ENCODE measurements at regions not wholly inside any gene's neighbourhood (a gene's known extent, or its start where the extent isn't known, plus 50 kb on each side); places are given as distances from the start of the nearest gene placed in this dataset.

- peaks cover 3% of the 10 kb centered on the region for H3K27me3 Mint-ChIP-seq (ENCODE audit: insufficient read depth, unreplicated experiment)
- intact Hi-C loops (cut with micrococcal nuclease; ENCODE audit: unreplicated experiment) = no loop called here
- H3K9me3 Mint-ChIP-seq (ENCODE audit: unreplicated experiment) = no peaks in the 10 kb centered on the region
- H3K4me1 Mint-ChIP-seq (ENCODE audit: low read depth, unreplicated experiment) = no peaks in the 10 kb centered on the region
- no peak overlapping the region for H3K4me3 Mint-ChIP-seq (ENCODE audit: unreplicated experiment)
- DNase-seq = no peak
- H3K27me3 ChIP-seq (replicated peaks; ENCODE audit: control insufficient read depth, insufficient read depth, low read length) = no peaks in the 10 kb centered on the region
- TF ChIP-seq CTCF (IDR thresholded peaks at IDR 0.05; ENCODE audit: insufficient read depth in 1 of 2, low read depth in 1 of 2, low read length in 1 of 2, severe bottlenecking in 1 of 2, unreplicated experiment in 1 of 2) = no peak
- no peaks in the 10 kb centered on the region for H3K36me3 Mint-ChIP-seq (ENCODE audit: insufficient read depth, unreplicated experiment)
- no peaks in the 10 kb centered on the region for H3K36me3 ChIP-seq (ENCODE audit: control insufficient read depth, insufficient read depth, low read length)
- H3K27ac Mint-ChIP-seq (ENCODE audit: unreplicated experiment) = no peak overlapping the region
- H3K9me3 ChIP-seq = no peaks in the 10 kb centered on the region
- CTCF ChIA-PET = no interaction called here
- BruUV-seq (replicated peaks) = no TSS peak
- POLR2A ChIA-PET = no interaction called here
- no peaks in the 10 kb centered on the region for H3K4me1 ChIP-seq
- H3K4me3 ChIP-seq (ENCODE audit: low read depth, low read length) = no peak overlapping the region
Measured at GRCh38 chr15:92565351-92566125, 90.0 kb downstream of the FAM174B start.

DNA sequence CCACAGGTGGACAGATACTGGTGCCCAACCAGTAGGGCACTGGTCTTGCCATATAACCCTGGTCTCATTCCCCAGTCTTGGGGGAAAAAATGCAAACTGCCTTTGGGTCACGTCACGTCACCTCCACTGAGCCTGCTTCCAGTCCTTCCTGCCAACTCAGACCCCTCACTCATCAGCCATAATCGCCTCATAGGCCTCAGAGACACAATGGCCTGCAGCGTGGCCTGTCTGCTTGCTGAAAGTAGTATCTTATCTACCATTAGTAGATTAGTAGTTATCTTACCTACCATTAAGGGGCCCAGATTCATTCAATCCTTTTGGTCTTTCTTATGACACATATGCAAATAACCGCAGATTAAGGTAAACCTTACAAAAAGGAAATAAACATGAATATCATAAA is 93.8 kb downstream of the FAM174B start:
- Mint-ChIP-seq H3K36me3 (ENCODE audit: insufficient read depth, unreplicated experiment) (no peaks in the 10 kb centered on the region), H3K4me1 (ENCODE audit: low read depth, unreplicated experiment) (no peaks in the 10 kb centered on the region), H3K9me3 (ENCODE audit: unreplicated experiment) (no peaks in the 10 kb centered on the region), H3K27me3 (ENCODE audit: insufficient read depth, unreplicated experiment) (peaks cover 8% of the 10 kb centered on the region), H3K4me3 (ENCODE audit: unreplicated experiment) (no peak overlapping the region), H3K27ac (ENCODE audit: unreplicated experiment) (no peak overlapping the region)
- CTCF ChIA-PET = no interaction called here
- TF ChIP-seq CTCF (IDR thresholded peaks at IDR 0.05; ENCODE audit: insufficient read depth in 1 of 2, low read depth in 1 of 2, low read length in 1 of 2, severe bottlenecking in 1 of 2, unreplicated experiment in 1 of 2) = no peak
- POLR2A ChIA-PET = no interaction called here
- Histone ChIP-seq H3K4me3 (ENCODE audit: low read depth, low read length) (no peak overlapping the region), H3K4me1 (no peaks in the 10 kb centered on the region), H3K27me3 (replicated peaks; ENCODE audit: control insufficient read depth, insufficient read depth, low read length) (no peaks in the 10 kb centered on the region), H3K36me3 (ENCODE audit: control insufficient read depth, insufficient read depth, low read length) (no peaks in the 10 kb centered on the region), H3K9me3 (no peaks in the 10 kb centered on the region)
- intact Hi-C loops (cut with micrococcal nuclease; ENCODE audit: unreplicated experiment) = no loop called here
- BruUV-seq (replicated peaks) = no TSS peak
- DNase-seq = no peak

DNA sequence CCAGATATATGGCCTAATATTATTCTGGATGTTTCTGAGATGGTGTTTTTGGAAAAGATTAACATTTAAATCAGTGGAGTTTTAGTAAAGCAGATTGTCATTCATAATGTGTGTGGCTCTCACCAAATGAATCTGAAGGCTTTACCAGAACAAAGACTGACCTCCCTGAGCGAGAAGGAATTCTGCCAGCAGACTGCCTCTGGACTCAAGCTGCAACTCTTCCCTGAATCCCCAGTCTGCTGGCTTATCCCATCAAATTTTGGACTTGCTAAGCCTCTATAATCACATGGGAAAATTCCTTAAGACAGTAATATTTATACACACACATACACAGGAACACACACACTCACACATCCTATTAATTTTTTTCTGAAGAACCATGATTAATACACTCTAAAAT is 102.3 kb downstream of the FAM174B start:
- Mint-ChIP-seq H3K9me3 (ENCODE audit: unreplicated experiment) (no peaks in the 10 kb centered on the region), H3K36me3 (ENCODE audit: insufficient read depth, unreplicated experiment) (no peaks in the 10 kb centered on the region), H3K27ac (ENCODE audit: unreplicated experiment) (no peak overlapping the region), H3K4me3 (ENCODE audit: unreplicated experiment) (no peak overlapping the region), H3K27me3 (ENCODE audit: insufficient read depth, unreplicated experiment) (peaks cover 37% of the 10 kb centered on the region), H3K4me1 (ENCODE audit: low read depth, unreplicated experiment) (no peaks in the 10 kb centered on the region)
- DNase-seq = no peak
- ChIA-PET POLR2A (no interaction called here), CTCF (no interaction called here)
- Histone ChIP-seq H3K4me1 (no peaks in the 10 kb centered on the region), H3K27me3 (replicated peaks; ENCODE audit: control insufficient read depth, insufficient read depth, low read length) (no peaks in the 10 kb centered on the region), H3K36me3 (ENCODE audit: control insufficient read depth, insufficient read depth, low read length) (no peaks in the 10 kb centered on the region), H3K4me3 (ENCODE audit: low read depth, low read length) (no peak overlapping the region), H3K9me3 (no peaks in the 10 kb centered on the region)
- BruUV-seq (replicated peaks) = no TSS peak
- TF ChIP-seq CTCF (IDR thresholded peaks at IDR 0.05; ENCODE audit: insufficient read depth in 1 of 2, low read depth in 1 of 2, low read length in 1 of 2, severe bottlenecking in 1 of 2, unreplicated experiment in 1 of 2) = no peak
- intact Hi-C loops (cut with micrococcal nuclease; ENCODE audit: unreplicated experiment) = no loop called here
